Kidney (tissue), 13 donors: ENCODE measurements at regions not wholly inside any gene's neighbourhood (a gene's known extent, or its start where the extent isn't known, plus 50 kb on each side); places are given as distances from the start of the nearest gene placed in this dataset.

Source experiments
- DNase-seq, 5 donors: peaks; one replicate each; pipeline ENCODE4 v3.0.0-alpha.2; 2013 to 2020
- FAIRE-seq: peaks from 2 replicates; lab custom pipeline; 2012; peaks lifted over from hg19 to GRCh38; lab: Jason Lieb, UNC
- H3K27ac ChIP-seq, 2 donors: one replicate each; pipeline ENCODE4 v1.7.0; 2013; ENCODE audit warnings: low read depth in 2 of 2, low read length in 2 of 2, inconsistent platforms in 1 of 2
- H3K27me3 ChIP-seq: one replicate; pipeline ENCODE4 v1.7.1; 2013; ENCODE audit warnings: low read length, inconsistent platforms; ENCODE audit not compliant: control insufficient read depth, insufficient read depth
- H3K36me3 ChIP-seq, 3 donors: one replicate each; pipeline versions ENCODE4 v1.7.0 to v1.7.1; 2013; ENCODE audit warnings: low read length in 3 of 3, control low read depth in 1 of 3, inconsistent platforms in 1 of 3; ENCODE audit not compliant: insufficient read depth in 3 of 3, control insufficient read depth in 2 of 3
- H3K4me1 ChIP-seq, 3 donors: one replicate each; pipeline versions ENCODE4 v1.7.0 to v1.7.1; 2013; ENCODE audit warnings: low read length in 3 of 3, inconsistent platforms in 1 of 3, low read depth in 1 of 3; ENCODE audit not compliant: control insufficient read depth in 2 of 3, insufficient read depth in 2 of 3
- H3K4me3 ChIP-seq, 3 donors: one replicate each; pipeline versions ENCODE4 v1.7.0 to v1.8.1; 2013; ENCODE audit warnings: low read length in 3 of 3, control low read depth in 1 of 3, inconsistent platforms in 1 of 3
- H3K9ac ChIP-seq, 3 donors: one replicate each; pipeline versions ENCODE4 v1.7.0 to v1.7.1; 2013; ENCODE audit warnings: low read length in 3 of 3, control low read depth in 1 of 3, inconsistent platforms in 1 of 3
- H3K9me3 ChIP-seq, 3 donors: one replicate each; pipeline versions ENCODE4 v1.7.0 to v1.7.1; 2013; ENCODE audit warnings: low read length in 3 of 3, control low read depth in 1 of 3, inconsistent platforms in 1 of 3; ENCODE audit not compliant: control insufficient read depth in 2 of 3, insufficient read depth in 1 of 3
- CTCF ChIP-seq: IDR thresholded peaks from 3 replicates; pipeline ENCODE4 v1.5.1; 2012; ENCODE audit warnings: mild to moderate bottlenecking, moderate library complexity, borderline replicate concordance; ENCODE audit not compliant: insufficient read depth; ENCODE audit errors: extremely low read depth
- intact Hi-C: fragments of 100-400 bp; cut with DNase I; formaldehyde crosslinking; loops from one replicate; pipeline ENCODE4 v1.11.1; 2022
- donor health status: control.
- donor health status: control.
- donor health status: control.
- donor health status: control.
- donor health status: control.
- donor health status: DM: yes; HTN: yes; CAD: no.
- donor health status: Normal renal cell carcinoma (clear cell type).

- TF ChIP-seq CTCF, result no peak
- Histone ChIP-seq H3K4me3 (no peak overlapping the region), H3K4me1 (no peaks in the 10 kb centered on the region), H3K27ac (no peak overlapping the region), H3K9ac (no peak overlapping the region), H3K9me3 (no peaks in the 10 kb centered on the region), H3K36me3 (no peaks in the 10 kb centered on the region), H3K27me3 (no peaks in the 10 kb centered on the region)
- FAIRE-seq (no peak), DNase-seq (no peak)
- intact Hi-C loops, result no loop called here
Measured at GRCh38 chr2:10215393-10215935, 87.2 kb upstream of the HPCAL1 start.

- no peak for FAIRE-seq
Measured at GRCh38 chr2:10216677-10217488, 85.8 kb upstream of the HPCAL1 start.

GRCh38 chr2:10217489-10218435, 84.9 kb upstream of the HPCAL1 start:
- no peak overlapping the region for H3K27ac ChIP-seq
- no peaks in the 10 kb centered on the region for H3K36me3 ChIP-seq
- H3K27me3 ChIP-seq, result no peaks in the 10 kb centered on the region
- no peaks in the 10 kb centered on the region for H3K4me1 ChIP-seq
- H3K4me3 ChIP-seq, result no peak overlapping the region
- FAIRE-seq, result no peak
- TF ChIP-seq CTCF, result no peak
- DNase-seq, result peak in 2 of 5 donors; percentile 48 to 59
- no peak overlapping the region for H3K9ac ChIP-seq
- intact Hi-C loops, result no loop called here
- no peaks in the 10 kb centered on the region for H3K9me3 ChIP-seq

More at GRCh38 chr2:10216677-10217488, 85.8 kb upstream of the HPCAL1 start:
- peak in 2 of 5 donors; percentile 45 to 55 for DNase-seq
- Histone ChIP-seq H3K4me1 (no peaks in the 10 kb centered on the region), H3K9ac (no peak overlapping the region), H3K36me3 (no peaks in the 10 kb centered on the region), H3K27me3 (no peaks in the 10 kb centered on the region), H3K9me3 (no peaks in the 10 kb centered on the region), H3K27ac (no peak overlapping the region), H3K4me3 (no peak overlapping the region)
- intact Hi-C loops, result no loop called here
- TF ChIP-seq CTCF, result no peak
